Kidney epithelial cell (primary cell): ENCODE measurements at regions not wholly inside any gene's neighbourhood (a gene's known extent, or its start where the extent isn't known, plus 50 kb on each side); places are given as distances from the start of the nearest gene placed in this dataset.

Source experiments
- DNase-seq: peaks from one replicate; pipeline ENCODE4 v3.0.0-alpha.2; 2010; ENCODE audit warnings: low read depth
- H3K27me3 ChIP-seq: 2 replicates; pipeline ENCODE4 v1.6.0; 2011; ENCODE audit warnings: low read length; ENCODE audit not compliant: control insufficient read depth, insufficient read depth
- H3K36me3 ChIP-seq: 2 replicates; pipeline ENCODE4 v1.5.1; 2011; ENCODE audit warnings: low read length; ENCODE audit not compliant: control insufficient read depth, insufficient read depth
- H3K4me3 ChIP-seq: 2 replicates; pipeline ENCODE4 v1.5.1; 2011; ENCODE audit warnings: low read depth, mild to moderate bottlenecking, control low read depth, low read length
- CTCF ChIP-seq: IDR thresholded peaks from 2 replicates; pipeline ENCODE4 v1.5.1; 2011; ENCODE audit warnings: mild to moderate bottlenecking, moderate library complexity, low read length, control low read depth, inconsistent platforms; ENCODE audit not compliant: insufficient read depth, poor library complexity, severe bottlenecking

GRCh38 chr2:200252265-200253067, 54.0 kb upstream of the SPATS2L start:
- no peak for DNase-seq
- no peaks in the 10 kb centered on the region for H3K27me3 ChIP-seq
- H3K36me3 ChIP-seq = no peaks in the 10 kb centered on the region
- TF ChIP-seq CTCF = no peak
- H3K4me3 ChIP-seq = no peak overlapping the region

GRCh38 chr2:200253639-200254038, 52.9 kb upstream of the SPATS2L start:
- Histone ChIP-seq H3K4me3 (no peak overlapping the region), H3K27me3 (no peaks in the 10 kb centered on the region), H3K36me3 (no peaks in the 10 kb centered on the region)
- no peak for TF ChIP-seq CTCF
- DNase-seq = no peak

GRCh38 chr2:200254773-200255172, 51.7 kb upstream of the SPATS2L start:
- DNase-seq = no peak
- no peak for TF ChIP-seq CTCF
- Histone ChIP-seq H3K27me3 (no peaks in the 10 kb centered on the region), H3K4me3 (no peak overlapping the region), H3K36me3 (no peaks in the 10 kb centered on the region)

GRCh38 chr2:200255549-200255948, 50.9 kb upstream of the SPATS2L start:
- H3K36me3 ChIP-seq = no peaks in the 10 kb centered on the region
- no peaks in the 10 kb centered on the region for H3K27me3 ChIP-seq
- DNase-seq = no peak
- H3K4me3 ChIP-seq = no peak overlapping the region
- no peak for TF ChIP-seq CTCF
